ENCODE measurements at regions not wholly inside any gene's neighbourhood (a gene's known extent, or its start where the extent isn't known, plus 50 kb on each side); places are given as distances from the start of the nearest gene placed in this dataset.

DNA sequence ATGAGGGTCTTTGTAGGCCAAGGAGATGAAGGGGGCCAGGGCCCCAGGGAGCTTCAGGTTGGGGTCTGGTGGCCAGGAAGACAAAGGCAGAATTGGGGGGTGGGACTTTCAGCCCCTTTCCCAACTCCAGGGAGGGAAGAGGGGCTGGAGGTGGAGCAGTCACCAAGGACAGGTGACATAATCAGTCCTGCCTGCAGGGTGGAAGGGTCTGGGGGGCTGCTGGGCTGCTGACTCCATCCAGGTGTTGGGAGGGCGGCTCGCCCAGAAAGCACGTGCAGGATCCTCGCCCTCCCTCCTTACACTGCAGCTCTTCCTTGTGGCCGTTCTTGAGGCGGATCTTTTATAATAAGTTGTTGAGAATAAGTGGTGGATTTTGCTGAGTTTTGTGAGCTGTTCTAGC, 1491.1 kb downstream of the TBC1D22A start:
- no peak overlapping the region for H3K4me3 ChIP-seq (ENCODE audit: low read length)
- H3K27ac ChIP-seq (ENCODE audit: low read length), result no peak overlapping the region
- H3K27me3 ChIP-seq (replicated peaks; ENCODE audit: insufficient read depth, low read length), result no peaks in the 10 kb centered on the region
- H4K20me1 ChIP-seq (ENCODE audit: insufficient read depth, low read length), result no peaks in the 10 kb centered on the region
- TF ChIP-seq CTCF (IDR thresholded peaks at IDR 0.05; ENCODE audit: low read length) (no peak), EZH2phosphoT487 (IDR thresholded peaks at IDR 0.05; ENCODE audit: low read length) (no peak), EZH2 (optimal IDR thresholded peaks at IDR 0.05; ENCODE audit: low read depth, low read length) (no peak)
- no peaks in the 10 kb centered on the region for H3K9me3 ChIP-seq (replicated peaks; ENCODE audit: insufficient read depth, low read length)
- H3K79me2 ChIP-seq (ENCODE audit: low read length), result no peaks in the 10 kb centered on the region
- no peak overlapping the region for H2AFZ ChIP-seq (ENCODE audit: low read length)
- H3K9ac ChIP-seq (ENCODE audit: low read length), result no peak overlapping the region
- H3K4me2 ChIP-seq (ENCODE audit: low read depth, low read length), result no peak overlapping the region
- H3K36me3 ChIP-seq (replicated peaks; ENCODE audit: insufficient read depth, low read length), result no peaks in the 10 kb centered on the region
- H3K4me1 ChIP-seq (ENCODE audit: low read length), result no peaks in the 10 kb centered on the region
- no peak for DNase-seq
- H3K9me2 ChIP-seq (replicated peaks; ENCODE audit: insufficient read depth, low read length), result no peaks in the 10 kb centered on the region
- no peaks in the 10 kb centered on the region for H3F3A ChIP-seq (ENCODE audit: insufficient read depth, low read length)

DNA sequence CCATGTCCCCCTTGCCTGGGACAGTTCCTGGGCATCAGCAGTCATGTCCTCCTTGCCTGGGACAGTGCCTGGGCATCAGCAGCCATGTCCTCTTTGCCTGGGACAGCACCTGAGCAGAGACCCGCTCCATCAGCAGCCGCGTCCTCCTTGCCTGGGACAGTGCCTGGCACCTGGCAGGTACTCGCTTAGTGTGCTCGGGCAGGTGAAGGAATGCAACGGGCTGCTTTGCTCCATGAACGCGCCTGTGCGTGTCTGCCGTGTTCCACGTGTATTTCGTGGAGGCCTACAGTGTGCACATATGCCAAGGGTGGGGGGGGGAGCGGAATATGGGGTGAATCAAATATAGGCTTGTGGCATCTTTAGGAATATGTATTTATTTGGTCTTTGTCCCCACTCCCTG, 1490.7 kb downstream of the TBC1D22A start:
- TF ChIP-seq CTCF (IDR thresholded peaks at IDR 0.05; ENCODE audit: low read length) (no peak), EZH2 (optimal IDR thresholded peaks at IDR 0.05; ENCODE audit: low read depth, low read length) (no peak), EZH2phosphoT487 (IDR thresholded peaks at IDR 0.05; ENCODE audit: low read length) (no peak)
- H2AFZ ChIP-seq (ENCODE audit: low read length), result no peak overlapping the region

DNA sequence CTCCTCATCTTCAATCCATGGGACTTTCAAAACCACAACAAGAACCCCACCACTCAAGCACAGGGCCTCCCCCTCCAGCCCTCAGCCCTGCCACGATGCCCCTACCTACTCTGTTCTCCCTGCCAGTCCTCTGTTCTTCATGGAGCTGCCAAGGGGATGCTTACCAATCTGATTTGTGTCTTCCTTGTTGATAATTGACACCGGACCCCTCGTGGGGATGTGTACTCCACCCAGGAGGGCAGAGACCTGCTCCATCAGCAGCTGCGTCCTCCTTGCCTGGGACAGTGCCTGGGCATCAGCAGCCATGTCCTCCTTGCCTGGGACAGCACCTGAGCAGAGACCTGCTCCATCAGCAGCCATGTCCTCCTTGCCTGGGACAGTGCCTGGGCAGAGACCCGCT, 1489.2 kb downstream of the TBC1D22A start:
- no peaks in the 10 kb centered on the region for H3K79me2 ChIP-seq (ENCODE audit: low read length)
- no peak for DNase-seq
- no peaks in the 10 kb centered on the region for H3F3A ChIP-seq (ENCODE audit: insufficient read depth, low read length)
- H4K20me1 ChIP-seq (ENCODE audit: insufficient read depth, low read length), result no peaks in the 10 kb centered on the region
- TF ChIP-seq CTCF (IDR thresholded peaks at IDR 0.05; ENCODE audit: low read length), result no peak
- TF ChIP-seq EZH2 (optimal IDR thresholded peaks at IDR 0.05; ENCODE audit: low read depth, low read length), result no peak
- no peak for TF ChIP-seq EZH2phosphoT487 (IDR thresholded peaks at IDR 0.05; ENCODE audit: low read length)
- H3K4me2 ChIP-seq (ENCODE audit: low read depth, low read length), result no peak overlapping the region
- no peaks in the 10 kb centered on the region for H3K36me3 ChIP-seq (replicated peaks; ENCODE audit: insufficient read depth, low read length)
- H3K4me1 ChIP-seq (ENCODE audit: low read length), result no peaks in the 10 kb centered on the region
- H3K9me2 ChIP-seq (replicated peaks; ENCODE audit: insufficient read depth, low read length), result no peaks in the 10 kb centered on the region
- no peaks in the 10 kb centered on the region for H3K27me3 ChIP-seq (replicated peaks; ENCODE audit: insufficient read depth, low read length)
- no peak overlapping the region for H3K4me3 ChIP-seq (ENCODE audit: low read length)
- no peak overlapping the region for H3K27ac ChIP-seq (ENCODE audit: low read length)
- H3K9me3 ChIP-seq (replicated peaks; ENCODE audit: insufficient read depth, low read length), result no peaks in the 10 kb centered on the region
- H3K9ac ChIP-seq (ENCODE audit: low read length), result no peak overlapping the region
- H2AFZ ChIP-seq (ENCODE audit: low read length), result no peak overlapping the region

More for the DNA sequence above, 1490.7 kb downstream of the TBC1D22A start:
- Histone ChIP-seq H3K27ac (ENCODE audit: low read length) (no peak overlapping the region), H3K79me2 (ENCODE audit: low read length) (no peaks in the 10 kb centered on the region), H3K4me3 (ENCODE audit: low read length) (no peak overlapping the region), H3K9me2 (replicated peaks; ENCODE audit: insufficient read depth, low read length) (no peaks in the 10 kb centered on the region), H3K9ac (ENCODE audit: low read length) (no peak overlapping the region), H3K9me3 (replicated peaks; ENCODE audit: insufficient read depth, low read length) (no peaks in the 10 kb centered on the region), H4K20me1 (ENCODE audit: insufficient read depth, low read length) (no peaks in the 10 kb centered on the region), H3K27me3 (replicated peaks; ENCODE audit: insufficient read depth, low read length) (no peaks in the 10 kb centered on the region), H3F3A (ENCODE audit: insufficient read depth, low read length) (no peaks in the 10 kb centered on the region), H3K4me1 (ENCODE audit: low read length) (no peaks in the 10 kb centered on the region), H3K4me2 (ENCODE audit: low read depth, low read length) (no peak overlapping the region), H3K36me3 (replicated peaks; ENCODE audit: insufficient read depth, low read length) (no peaks in the 10 kb centered on the region)
- no peak for DNase-seq

All from MM.1S (cell line).